Cardiac fibroblast (primary cell): ENCODE measurements at regions not wholly inside any gene's neighbourhood (a gene's known extent, or its start where the extent isn't known, plus 50 kb on each side); places are given as distances from the start of the nearest gene placed in this dataset.
A peak's percentile ranks its signal among the peaks of the same experiment; 100 is the strongest.

Experiments
- DNase-seq, 2 donors: peaks; one replicate each; pipeline versions ENCODE4 v3.0.0 to v3.0.0-alpha.2; 2010; ENCODE audit warnings: low read depth in 2 of 2
- H3K4me3 ChIP-seq, 2 donors: replicated peaks in 1 of 2; 1 replicate in 1 of 2; 2 replicates in 1 of 2; pipeline ENCODE4 v1.5.1; 2011; ENCODE audit warnings: low read depth in 2 of 2, low read length in 2 of 2, mild to moderate bottlenecking in 2 of 2, moderate library complexity in 1 of 2
- CTCF ChIP-seq: IDR thresholded peaks from one replicate; pipeline ENCODE4 v1.5.1; 2011; ENCODE audit warnings: low read depth, mild to moderate bottlenecking, low read length, inconsistent platforms

DNA sequence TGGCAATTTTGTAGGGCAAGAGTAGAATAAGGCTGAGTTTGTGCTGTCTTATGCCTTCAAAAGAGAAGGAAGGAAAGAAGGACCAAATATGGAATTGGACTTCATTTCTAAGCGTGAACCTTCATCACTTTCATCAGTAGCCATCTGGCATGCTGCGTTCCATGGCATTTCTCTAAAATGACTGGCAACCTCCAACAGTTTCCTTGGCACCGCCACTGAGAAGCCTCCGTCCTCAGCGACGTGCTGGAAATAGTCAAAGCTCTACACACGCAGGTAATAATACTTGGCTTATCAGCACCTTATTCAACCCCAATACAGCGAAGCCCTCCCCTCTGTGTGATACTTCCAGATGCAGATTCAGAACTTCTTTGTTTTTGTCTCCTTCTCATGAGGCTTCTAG is 169.7 kb upstream of the CD180 start:
- no peak overlapping the region for H3K4me3 ChIP-seq
- TF ChIP-seq CTCF, result no peak
- no peak for DNase-seq

DNA sequence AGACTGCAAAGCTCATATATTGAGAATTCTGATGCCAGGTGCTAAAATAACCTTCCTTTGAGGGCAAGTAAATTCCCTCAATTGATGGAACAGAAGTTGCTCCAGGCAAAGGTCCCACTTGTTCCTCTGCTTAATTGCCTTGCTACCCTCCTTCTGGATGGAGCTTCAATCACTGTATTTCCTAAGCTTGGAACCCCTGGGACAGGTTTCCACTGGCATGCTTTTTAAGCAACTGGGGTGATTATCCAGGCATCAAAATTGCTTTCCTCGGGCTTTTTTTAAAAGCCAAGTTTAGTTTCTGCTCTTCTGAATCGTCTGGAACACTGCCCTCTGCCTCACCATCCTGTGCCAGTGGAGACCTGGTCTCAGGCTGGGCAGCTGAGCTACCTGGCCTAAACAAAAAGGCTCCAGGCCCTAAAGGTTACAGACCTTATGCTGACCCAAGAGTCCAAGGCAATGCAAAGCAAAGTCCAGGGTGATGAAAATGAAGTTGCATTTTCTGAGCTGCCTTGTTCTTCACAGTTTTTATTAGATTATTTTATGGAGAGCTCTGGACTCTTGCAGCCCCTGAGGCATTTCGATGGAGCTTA is 167.9 kb upstream of the CD180 start:
- TF ChIP-seq CTCF, result no peak
- DNase-seq, result no peak
- no peak overlapping the region for H3K4me3 ChIP-seq

GRCh38 chr5:67363963-67364362 is 167.4 kb upstream of the CD180 start:
- DNase-seq, result no peak
- H3K4me3 ChIP-seq, result no peak overlapping the region
- no peak for TF ChIP-seq CTCF

GRCh38 chr5:67363180-67363709 is 166.6 kb upstream of the CD180 start:
- DNase-seq, result peak in 1 of 2 donors; percentile 21
- TF ChIP-seq CTCF, result no peak

GRCh38 chr5:67361932-67362729 is 165.5 kb upstream of the CD180 start:
- peak; percentile 35 to 71 for DNase-seq
- no peak for TF ChIP-seq CTCF
- no peak overlapping the region for H3K4me3 ChIP-seq

More at GRCh38 chr5:67363180-67363709, 166.6 kb upstream of the CD180 start:
- H3K4me3 ChIP-seq, result no peak overlapping the region

GRCh38 chr5:67360047-67360446 is 163.4 kb upstream of the CD180 start:
- no peak for DNase-seq
- no peak overlapping the region for H3K4me3 ChIP-seq
- no peak for TF ChIP-seq CTCF
